ENCODE measurements at regions not wholly inside any gene's neighbourhood (a gene's known extent, or its start where the extent isn't known, plus 50 kb on each side); places are given as distances from the start of the nearest gene placed in this dataset.
A peak's percentile ranks its signal among the peaks of the same experiment; 100 is the strongest.

GRCh38 chr9:11064909-11065308 is 452.1 kb upstream of the PTPRD start:
- Mint-ChIP-seq H3K9me3 (ENCODE audit: unreplicated experiment) (no peaks in the 10 kb centered on the region), H3K4me1 (ENCODE audit: unreplicated experiment) (no peaks in the 10 kb centered on the region)

GRCh38 chr9:11072176-11072575 is 459.4 kb upstream of the PTPRD start:
- no peaks in the 10 kb centered on the region for H3K27me3 Mint-ChIP-seq (ENCODE audit: unreplicated experiment)

More at GRCh38 chr9:11064909-11065308, 452.1 kb upstream of the PTPRD start:
- H3K36me3 Mint-ChIP-seq (ENCODE audit: unreplicated experiment): no peaks in the 10 kb centered on the region
- H3K4me3 Mint-ChIP-seq (ENCODE audit: unreplicated experiment): no peak overlapping the region
- H3K27ac Mint-ChIP-seq (ENCODE audit: unreplicated experiment): no peak overlapping the region
- TF ChIP-seq, protein P1, sequence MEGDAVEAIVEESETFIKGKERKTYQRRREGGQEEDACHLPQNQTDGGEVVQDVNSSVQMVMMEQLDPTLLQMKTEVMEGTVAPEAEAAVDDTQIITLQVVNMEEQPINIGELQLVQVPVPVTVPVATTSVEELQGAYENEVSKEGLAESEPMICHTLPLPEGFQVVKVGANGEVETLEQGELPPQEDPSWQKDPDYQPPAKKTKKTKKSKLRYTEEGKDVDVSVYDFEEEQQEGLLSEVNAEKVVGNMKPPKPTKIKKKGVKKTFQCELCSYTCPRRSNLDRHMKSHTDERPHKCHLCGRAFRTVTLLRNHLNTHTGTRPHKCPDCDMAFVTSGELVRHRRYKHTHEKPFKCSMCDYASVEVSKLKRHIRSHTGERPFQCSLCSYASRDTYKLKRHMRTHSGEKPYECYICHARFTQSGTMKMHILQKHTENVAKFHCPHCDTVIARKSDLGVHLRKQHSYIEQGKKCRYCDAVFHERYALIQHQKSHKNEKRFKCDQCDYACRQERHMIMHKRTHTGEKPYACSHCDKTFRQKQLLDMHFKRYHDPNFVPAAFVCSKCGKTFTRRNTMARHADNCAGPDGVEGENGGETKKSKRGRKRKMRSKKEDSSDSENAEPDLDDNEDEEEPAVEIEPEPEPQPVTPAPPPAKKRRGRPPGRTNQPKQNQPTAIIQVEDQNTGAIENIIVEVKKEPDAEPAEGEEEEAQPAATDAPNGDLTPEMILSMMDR (IDR thresholded peaks at IDR 0.05): no peak
- H3K27me3 Mint-ChIP-seq (ENCODE audit: unreplicated experiment): no peaks in the 10 kb centered on the region
- no peak for DNase-seq (ENCODE audit: extremely low spot score, unreplicated experiment)

GRCh38 chr9:11086561-11086960 is 473.8 kb upstream of the PTPRD start:
- Mint-ChIP-seq H3K9me3 (ENCODE audit: unreplicated experiment) (no peaks in the 10 kb centered on the region), H3K27me3 (ENCODE audit: unreplicated experiment) (no peaks in the 10 kb centered on the region), H3K4me1 (ENCODE audit: unreplicated experiment) (peaks cover 34% of the 10 kb centered on the region), H3K36me3 (ENCODE audit: unreplicated experiment) (no peaks in the 10 kb centered on the region), H3K27ac (ENCODE audit: unreplicated experiment) (peak overlapping the region; percentile 82), H3K4me3 (ENCODE audit: unreplicated experiment) (no peak overlapping the region)
- DNase-seq (ENCODE audit: extremely low spot score, unreplicated experiment): no peak
- TF ChIP-seq, protein P1 (IDR thresholded peaks at IDR 0.05): no peak

More at GRCh38 chr9:11072176-11072575, 459.4 kb upstream of the PTPRD start:
- no peaks in the 10 kb centered on the region for H3K9me3 Mint-ChIP-seq (ENCODE audit: unreplicated experiment)
- H3K36me3 Mint-ChIP-seq (ENCODE audit: unreplicated experiment): no peaks in the 10 kb centered on the region
- H3K4me3 Mint-ChIP-seq (ENCODE audit: unreplicated experiment): no peak overlapping the region
- no peak overlapping the region for H3K27ac Mint-ChIP-seq (ENCODE audit: unreplicated experiment)
- TF ChIP-seq, protein P1 (IDR thresholded peaks at IDR 0.05): no peak
- no peak for DNase-seq (ENCODE audit: extremely low spot score, unreplicated experiment)
- H3K4me1 Mint-ChIP-seq (ENCODE audit: unreplicated experiment): no peaks in the 10 kb centered on the region

DNA sequence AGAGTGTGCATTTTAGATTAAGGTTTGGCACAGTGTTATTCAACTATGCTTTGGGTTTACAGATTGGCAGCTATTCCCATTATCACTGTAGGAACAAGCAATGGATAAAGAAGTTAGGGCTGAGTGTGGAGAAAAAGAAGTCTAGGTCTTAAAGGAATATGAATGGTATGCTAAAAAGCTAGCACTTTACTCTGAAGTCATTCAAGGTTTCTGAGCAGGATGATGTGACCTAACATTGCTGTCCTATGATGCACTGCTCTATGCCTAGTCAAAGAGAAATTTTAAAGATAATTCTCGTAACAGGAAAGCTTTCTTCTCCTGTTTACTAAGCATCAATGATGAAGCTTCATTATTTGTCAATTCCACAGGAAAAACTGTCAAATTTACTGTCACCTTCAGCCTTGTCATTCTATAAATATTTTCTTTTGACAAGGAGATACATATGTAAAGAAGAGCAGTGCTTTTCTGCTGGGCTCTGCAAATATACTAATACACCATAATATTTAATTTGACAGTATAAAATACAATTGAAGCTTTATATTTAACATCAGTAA is 476.1 kb upstream of the PTPRD start:
- Mint-ChIP-seq H3K27ac (ENCODE audit: unreplicated experiment) (no peak overlapping the region), H3K4me3 (ENCODE audit: unreplicated experiment) (no peak overlapping the region), H3K9me3 (ENCODE audit: unreplicated experiment) (no peaks in the 10 kb centered on the region), H3K27me3 (ENCODE audit: unreplicated experiment) (no peaks in the 10 kb centered on the region), H3K4me1 (ENCODE audit: unreplicated experiment) (peaks cover 34% of the 10 kb centered on the region), H3K36me3 (ENCODE audit: unreplicated experiment) (no peaks in the 10 kb centered on the region)
- TF ChIP-seq, protein P1 (IDR thresholded peaks at IDR 0.05): no peak
- DNase-seq (ENCODE audit: extremely low spot score, unreplicated experiment): no peak

DNA sequence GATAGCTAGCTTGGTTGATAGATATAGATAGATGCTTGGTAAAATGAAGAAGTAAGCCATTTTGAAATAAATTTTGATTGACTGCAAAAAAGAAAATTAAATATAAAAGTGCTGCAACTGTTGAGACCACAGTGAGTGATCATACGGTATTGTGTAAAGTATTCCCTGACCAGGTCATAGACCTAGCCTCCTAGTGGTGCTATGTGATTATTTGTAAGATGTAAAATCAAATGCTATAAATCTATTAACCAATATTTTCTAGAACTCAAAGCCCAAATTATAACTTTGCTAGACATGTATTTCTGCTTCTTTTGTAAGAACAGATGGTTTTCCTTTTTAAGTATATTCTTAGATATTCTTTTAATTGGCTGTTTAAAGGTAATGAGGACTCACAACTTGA is 480.2 kb upstream of the PTPRD start:
- peaks cover 16% of the 10 kb centered on the region for H3K27me3 Mint-ChIP-seq (ENCODE audit: unreplicated experiment)
- H3K27ac Mint-ChIP-seq (ENCODE audit: unreplicated experiment): no peak overlapping the region
- H3K36me3 Mint-ChIP-seq (ENCODE audit: unreplicated experiment): no peaks in the 10 kb centered on the region
- H3K4me1 Mint-ChIP-seq (ENCODE audit: unreplicated experiment): peaks cover 15% of the 10 kb centered on the region
- no peak for DNase-seq (ENCODE audit: extremely low spot score, unreplicated experiment)
- H3K9me3 Mint-ChIP-seq (ENCODE audit: unreplicated experiment): no peaks in the 10 kb centered on the region
- H3K4me3 Mint-ChIP-seq (ENCODE audit: unreplicated experiment): no peak overlapping the region
- TF ChIP-seq, protein P1 (IDR thresholded peaks at IDR 0.05): no peak

Data from osteocyte (in vitro differentiated cells).